NCI-H1436 (cell line): ENCODE measurements at regions not wholly inside any gene's neighbourhood (a gene's known extent, or its start where the extent isn't known, plus 50 kb on each side); places are given as distances from the start of the nearest gene placed in this dataset.

ENCODE experiments used
- DNase-seq: peaks from one replicate; lab custom pipeline; 2025; lab: John Stamatoyannopoulos, UW

DNA sequence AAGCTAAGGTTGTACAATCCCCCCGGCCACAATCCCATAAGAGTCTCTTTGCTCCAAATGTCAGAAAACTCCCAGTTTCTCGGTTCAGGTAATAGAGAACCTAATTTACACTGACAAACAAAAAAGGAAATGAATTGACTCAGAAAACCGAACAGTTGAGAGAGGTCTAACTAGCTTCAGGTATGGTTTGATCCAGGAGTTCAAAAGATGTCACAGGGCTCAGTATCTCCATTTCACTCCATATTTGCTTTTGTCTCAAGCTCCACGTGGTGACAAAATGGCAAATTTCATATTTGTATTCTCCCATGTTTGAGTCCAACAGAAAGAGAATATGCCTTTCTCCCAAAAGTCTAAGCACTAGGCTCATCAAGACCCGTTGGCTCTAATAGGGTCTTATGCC lies 117.4 kb downstream of the AXIN2 start:
- no peak for DNase-seq

- no peak for DNase-seq
Observed at GRCh38 chr17:65442691-65443090, 118.8 kb downstream of the AXIN2 start.

- DNase-seq = no peak
Observed at GRCh38 chr17:65442250-65442649, 119.2 kb downstream of the AXIN2 start.

DNA sequence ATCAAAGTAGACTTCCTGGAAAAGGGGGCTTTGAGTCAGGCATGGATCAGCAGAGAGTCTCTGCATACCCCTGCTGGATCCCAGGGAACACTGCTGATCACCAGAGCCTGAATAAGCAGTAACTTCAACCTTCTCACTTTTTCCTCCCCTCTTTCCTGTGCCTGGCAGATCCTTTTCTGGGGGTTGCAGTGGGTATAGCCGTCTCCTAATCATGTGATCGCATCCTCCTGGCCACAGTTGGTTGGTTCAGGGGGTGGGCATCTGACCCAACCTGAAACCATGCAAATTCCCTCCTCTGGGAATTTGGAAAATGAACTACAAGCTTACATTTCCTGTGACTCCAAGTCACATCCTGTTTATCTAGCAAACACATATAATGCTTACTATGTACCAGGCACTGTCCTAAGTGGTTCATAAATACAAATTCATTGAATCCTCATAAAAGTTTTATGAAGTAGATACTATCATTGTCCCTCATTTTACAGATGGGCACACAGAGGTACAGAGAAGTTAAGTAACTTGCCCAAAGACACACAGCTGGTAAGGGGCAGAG lies 120.3 kb downstream of the AXIN2 start:
- DNase-seq = no peak

DNA sequence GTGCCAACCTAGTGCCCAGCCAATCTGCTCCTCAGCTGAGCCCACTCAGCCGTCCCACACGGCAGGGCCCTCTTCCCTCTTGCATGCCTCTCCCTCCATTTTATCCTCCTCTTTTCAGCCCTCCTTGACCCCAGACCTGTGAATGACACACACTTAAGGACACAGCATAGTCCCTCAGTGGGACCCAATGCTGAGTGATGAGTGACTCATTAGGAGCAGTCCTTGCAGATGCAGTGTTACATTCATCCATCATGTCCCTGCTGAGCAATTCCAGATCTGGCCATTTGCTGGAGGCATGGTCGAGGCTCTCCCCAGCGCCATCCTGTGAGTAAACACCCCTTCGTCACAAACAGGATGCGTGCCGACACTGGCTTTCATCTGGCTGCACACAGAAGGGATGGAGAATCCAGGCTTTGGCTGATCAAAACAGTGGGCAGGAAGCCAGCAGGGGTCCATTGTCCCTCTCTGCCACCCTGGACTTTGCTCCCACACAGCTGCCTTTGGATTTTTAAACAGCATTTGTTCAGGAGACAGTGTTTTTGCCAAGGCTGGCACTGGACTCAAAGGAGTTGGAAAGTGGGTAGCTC lies 122.6 kb downstream of the AXIN2 start:
- DNase-seq = no peak

GRCh38 chr17:65438173-65438572 lies 123.3 kb downstream of the AXIN2 start:
- no peak for DNase-seq

- DNase-seq = no peak
Observed at GRCh38 chr17:65436871-65437270, 124.6 kb downstream of the AXIN2 start.

- DNase-seq = no peak
Observed at GRCh38 chr17:65434878-65435277, 126.6 kb downstream of the AXIN2 start.

DNA sequence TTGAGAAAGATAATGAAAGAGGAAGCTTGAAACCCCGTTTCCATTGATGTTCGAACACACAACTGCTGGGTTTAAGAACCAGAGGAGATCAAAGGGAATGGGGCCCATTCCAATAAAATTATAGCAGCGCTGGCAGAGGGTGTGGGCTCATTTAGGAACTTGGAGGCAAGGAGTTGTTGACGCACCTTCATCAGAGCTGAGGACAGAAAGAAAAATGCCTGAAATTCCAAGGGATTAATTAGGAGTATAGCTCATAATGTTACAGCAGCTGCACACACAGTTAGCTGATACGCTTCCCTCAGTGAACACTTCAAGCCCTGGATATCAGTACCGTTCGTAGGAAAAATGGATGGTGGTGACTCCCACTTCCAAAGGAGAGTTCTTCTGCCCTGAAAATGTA lies 127.2 kb downstream of the AXIN2 start:
- no peak for DNase-seq

DNA sequence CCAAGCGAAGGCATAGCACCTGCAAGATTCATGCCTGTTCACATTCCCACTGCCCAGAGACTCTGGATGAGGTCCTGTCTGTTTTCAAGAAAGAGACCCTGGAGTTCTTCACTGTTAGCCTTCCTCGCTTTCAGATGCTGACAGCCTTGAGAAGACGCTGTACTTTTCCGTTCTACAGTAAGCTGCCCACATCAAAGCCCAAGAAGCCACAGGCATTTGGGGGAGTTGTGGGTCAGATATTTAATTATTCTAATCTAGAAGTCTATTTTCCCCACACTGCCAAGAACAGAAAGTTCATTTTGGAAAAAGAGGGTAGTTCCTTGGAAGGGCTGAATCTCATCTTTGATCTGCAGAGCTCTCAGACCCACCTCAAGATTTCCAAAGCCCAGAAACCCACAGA lies 127.9 kb downstream of the AXIN2 start:
- DNase-seq = no peak

DNA sequence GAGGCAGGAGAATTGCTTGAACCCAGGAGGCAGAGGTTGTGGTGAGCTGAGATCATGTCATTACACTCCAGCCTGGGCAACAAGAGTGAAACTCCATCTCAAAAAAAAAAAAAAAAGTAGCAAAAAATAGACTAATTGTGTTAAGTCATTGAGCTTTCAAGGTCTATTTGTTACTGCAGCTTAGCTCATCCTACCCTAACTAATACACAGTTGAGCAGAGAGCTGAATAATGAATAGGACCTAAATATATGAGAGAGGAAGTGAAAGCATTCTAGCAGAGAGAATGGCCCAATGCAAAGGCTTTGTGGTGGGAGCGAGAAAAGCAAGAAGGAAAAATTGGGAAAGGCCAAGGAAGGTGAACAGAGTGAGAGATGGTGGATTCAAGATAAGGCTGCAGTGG lies 128.3 kb downstream of the AXIN2 start:
- DNase-seq = no peak

DNA sequence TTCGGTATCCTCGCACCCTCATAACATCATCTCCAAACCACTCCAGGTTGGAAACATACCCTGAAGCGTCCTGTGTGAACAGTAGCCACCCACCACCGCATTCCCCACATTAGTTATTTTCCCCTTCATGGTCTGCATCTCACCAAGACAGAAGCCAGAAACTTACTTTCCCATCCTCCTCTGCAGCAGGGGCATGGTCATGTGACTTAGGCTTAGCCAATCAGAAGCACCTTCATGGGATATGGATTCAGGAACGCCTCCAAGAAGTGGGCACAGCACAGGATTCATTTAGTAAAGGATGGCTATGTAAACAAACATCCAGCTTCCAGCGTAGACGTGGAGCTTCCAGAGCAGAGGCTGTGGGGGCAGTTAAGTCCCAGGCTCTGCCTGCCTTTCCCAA lies 130.3 kb downstream of the AXIN2 start:
- no peak for DNase-seq

DNA sequence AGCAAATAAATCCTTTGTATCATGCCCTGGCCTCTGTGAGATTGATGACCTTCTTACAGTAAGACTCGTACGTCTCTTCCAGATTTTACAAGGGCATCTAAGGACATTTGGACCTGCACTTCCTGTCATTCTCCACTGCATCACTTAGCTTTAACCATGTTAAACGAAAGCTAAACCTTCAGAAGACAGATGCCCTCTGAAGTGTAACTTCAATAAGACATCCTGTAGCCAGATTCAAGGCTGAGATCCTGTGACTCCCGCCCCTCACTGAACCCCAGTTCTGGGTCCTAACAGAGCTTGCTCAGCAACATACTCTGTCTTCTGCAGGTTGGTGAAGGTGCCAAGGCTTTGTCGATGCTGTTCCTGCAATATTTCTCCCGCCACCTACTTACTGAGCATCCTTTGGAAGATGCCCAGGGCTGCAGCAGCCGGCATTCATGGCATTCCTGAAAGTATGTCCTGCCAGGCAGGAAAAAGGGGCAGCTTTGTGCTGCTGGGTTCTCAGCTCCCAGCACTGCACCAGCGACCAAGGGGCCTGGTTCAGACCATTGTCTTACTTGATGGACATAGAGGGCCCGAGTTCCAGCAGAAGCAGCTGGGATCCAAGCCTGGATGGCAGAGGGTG lies 131.1 kb downstream of the AXIN2 start:
- DNase-seq = no peak

DNA sequence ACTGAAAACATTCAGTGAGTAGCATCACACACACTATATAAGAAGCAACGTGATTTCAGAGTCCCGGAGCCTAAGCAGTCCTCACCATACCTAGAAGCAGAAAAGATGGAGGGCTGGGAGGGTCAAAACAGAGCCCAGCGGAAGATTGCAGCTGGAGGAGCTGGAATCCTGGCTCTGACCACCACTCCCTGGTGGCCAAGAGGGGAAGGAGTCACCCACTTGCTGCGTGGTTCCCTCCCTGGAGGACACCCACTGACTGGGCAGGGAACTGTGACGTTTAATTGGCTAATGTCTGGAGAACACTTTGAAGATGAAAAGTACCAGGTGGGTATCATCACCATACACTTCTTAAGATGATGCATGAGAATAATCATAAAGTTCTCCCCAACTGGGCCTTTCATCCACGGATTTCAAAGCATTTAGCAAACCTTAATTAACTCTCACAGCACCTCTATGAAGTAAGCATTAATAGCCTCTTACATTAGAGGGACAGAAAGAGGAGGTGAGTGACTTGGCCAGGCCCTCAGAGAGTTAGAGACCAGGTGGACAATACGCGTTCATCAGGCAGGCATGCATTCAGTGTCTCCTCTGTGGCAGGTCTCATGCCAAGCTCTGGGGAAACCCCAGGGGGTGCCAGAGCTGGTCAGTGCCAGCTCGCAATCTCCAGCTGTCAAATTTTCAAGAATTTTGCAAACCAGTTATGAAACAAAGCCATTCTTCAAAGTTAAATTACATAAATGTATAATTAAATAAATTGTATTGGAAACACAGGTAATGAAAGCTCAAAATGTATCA lies 137.9 kb downstream of the AXIN2 start:
- DNase-seq = no peak

DNA sequence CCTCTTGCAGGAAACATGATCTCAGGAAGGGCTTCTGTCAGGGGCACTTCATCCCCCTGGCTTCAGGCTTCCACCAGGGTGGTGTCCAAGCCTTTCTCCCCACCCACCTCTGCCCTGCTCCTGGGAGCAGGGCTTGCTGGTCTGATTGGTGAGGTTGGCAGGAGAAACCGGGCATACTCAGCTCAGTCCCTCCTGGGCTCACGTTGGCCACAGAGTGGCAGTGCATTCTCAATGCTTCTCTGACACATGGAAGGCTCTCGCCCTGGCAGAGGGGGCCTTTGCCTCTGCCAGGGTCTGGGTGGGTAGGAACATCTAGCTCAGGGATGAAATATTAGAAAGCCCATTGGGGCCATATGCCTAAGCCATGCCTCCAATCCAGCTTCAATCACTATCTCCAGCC lies 142.8 kb downstream of the AXIN2 start:
- DNase-seq = no peak

DNA sequence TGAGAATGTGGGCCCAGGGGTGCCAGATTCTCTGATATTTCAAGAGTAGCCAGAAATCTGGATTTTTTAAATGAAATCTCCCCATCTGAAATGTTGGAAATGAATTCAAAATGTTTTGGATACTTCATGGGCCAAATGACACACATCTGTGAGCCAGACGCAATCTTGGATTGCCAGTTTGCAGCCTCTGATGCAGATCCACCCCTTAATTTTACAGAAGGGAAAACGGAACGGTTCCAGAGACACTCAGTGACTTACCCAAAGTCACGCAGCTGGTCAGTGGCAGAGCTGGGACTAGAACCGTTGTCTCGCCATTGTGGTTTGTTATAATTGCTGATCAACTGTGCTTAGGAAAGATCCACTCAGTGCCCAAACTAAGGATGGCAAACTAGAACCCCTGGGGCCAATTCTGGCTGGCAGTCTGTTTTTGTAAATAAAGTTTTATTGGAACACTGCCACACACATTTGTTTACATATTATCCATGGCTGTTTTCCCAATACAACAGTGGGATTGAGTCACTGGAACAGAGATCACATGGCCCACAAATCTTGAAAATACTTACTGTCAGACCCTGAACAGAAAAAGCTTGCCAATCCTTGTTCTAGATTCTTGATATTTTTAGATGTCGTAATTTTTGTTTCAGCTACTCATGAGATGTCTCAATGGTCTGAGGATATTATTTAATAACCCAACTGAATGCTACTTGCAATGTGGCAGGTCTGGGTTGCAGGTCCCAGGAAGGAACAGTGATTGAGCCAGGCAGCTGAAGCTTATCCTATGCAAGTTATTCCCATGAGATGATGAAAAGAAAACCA lies 143.8 kb downstream of the AXIN2 start:
- no peak for DNase-seq

GRCh38 chr17:65415991-65416390 lies 145.5 kb downstream of the AXIN2 start:
- DNase-seq = no peak

GRCh38 chr17:65413390-65413789 lies 148.1 kb downstream of the AXIN2 start:
- DNase-seq = no peak

- DNase-seq = no peak
Observed at GRCh38 chr17:65409381-65409780, 152.1 kb downstream of the AXIN2 start.

GRCh38 chr17:65408050-65408449 lies 153.4 kb downstream of the AXIN2 start:
- DNase-seq = no peak

GRCh38 chr17:65407017-65407416 lies 154.4 kb downstream of the AXIN2 start:
- DNase-seq = no peak

GRCh38 chr17:65406552-65406951 lies 154.9 kb downstream of the AXIN2 start:
- no peak for DNase-seq
